NCI-H187 treated with DMSO at 0.1 percent for 48 hours (cell line): ENCODE measurements at regions not wholly inside any gene's neighbourhood (a gene's known extent, or its start where the extent isn't known, plus 50 kb on each side); places are given as distances from the start of the nearest gene placed in this dataset.
"Not testable (repeated sequence)": the region's sequence is repeated elsewhere in the genome, so short reads cannot be mapped to it uniquely, and the experiment has no call there.

ENCODE experiments used
- DNase-seq: peaks from one replicate; lab custom pipeline; 2025; lab: John Stamatoyannopoulos, UW

GRCh38 chr15:95698951-95699350, 631.5 kb upstream of the NR2F2 start:
- DNase-seq: no peak

DNA sequence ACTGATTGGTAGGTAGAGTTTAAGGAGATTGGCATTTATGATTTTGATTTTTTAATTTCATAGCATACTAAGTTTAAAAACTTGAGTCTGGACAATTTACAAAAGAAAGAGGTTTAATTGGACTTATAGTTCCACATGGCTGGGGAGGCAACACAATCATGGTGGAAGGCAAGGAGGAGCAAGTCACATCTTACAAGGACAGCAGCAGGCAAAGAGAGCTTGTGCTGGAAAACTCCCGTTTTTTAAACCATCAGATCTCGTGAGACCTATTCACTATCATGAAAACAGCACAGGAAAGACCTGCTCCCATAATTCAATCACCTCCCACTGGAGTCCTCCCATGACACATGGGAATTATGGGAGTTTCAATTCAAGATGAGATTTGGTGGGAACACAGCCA, 630.9 kb upstream of the NR2F2 start:
- no peak for DNase-seq

DNA sequence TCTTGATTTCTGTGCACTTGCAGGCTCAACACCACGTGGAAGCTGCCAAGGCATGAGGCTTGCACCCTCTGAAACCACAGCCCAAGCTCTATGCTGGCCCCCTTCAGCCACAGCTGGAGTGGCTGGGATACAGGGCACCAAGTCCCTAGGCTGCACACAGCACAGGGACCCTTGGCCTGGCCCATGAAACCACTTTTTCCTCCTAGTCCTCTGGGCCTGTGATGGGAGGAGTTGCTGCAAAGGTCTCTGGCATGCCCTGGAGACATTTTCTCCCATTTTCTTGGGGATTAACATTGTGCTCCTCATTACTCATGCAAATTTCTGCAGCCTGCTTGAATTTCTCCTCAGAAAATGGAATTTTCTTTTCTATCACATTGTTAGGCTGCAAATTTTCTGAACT, 629.8 kb upstream of the NR2F2 start:
- DNase-seq: not testable (repeated sequence)

- no peak for DNase-seq
Measured at GRCh38 chr15:95701410-95701809, 629.1 kb upstream of the NR2F2 start.

- DNase-seq: no peak
Measured at GRCh38 chr15:95709959-95710695, 620.4 kb upstream of the NR2F2 start.

- no peak for DNase-seq
Measured at GRCh38 chr15:95712785-95713184, 617.7 kb upstream of the NR2F2 start.

DNA sequence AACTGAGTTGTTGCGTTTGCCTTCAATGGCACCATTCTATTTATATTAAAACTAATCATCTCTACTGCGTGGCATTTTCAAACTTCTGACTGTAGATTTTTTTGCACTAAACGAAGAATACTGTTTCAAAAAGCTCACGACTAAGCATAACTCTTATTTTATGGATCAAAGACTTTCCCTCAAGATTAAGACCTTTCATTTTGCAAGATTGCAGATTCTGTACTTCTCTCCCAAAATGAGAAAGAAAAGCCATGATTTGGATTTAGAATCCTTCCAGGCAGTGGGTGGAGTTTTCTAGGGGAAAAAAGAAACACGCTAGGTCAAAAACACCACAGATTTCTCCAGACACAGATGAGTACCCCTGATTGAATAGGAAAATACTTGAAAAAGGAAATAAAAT, 617.2 kb upstream of the NR2F2 start:
- DNase-seq: no peak

DNA sequence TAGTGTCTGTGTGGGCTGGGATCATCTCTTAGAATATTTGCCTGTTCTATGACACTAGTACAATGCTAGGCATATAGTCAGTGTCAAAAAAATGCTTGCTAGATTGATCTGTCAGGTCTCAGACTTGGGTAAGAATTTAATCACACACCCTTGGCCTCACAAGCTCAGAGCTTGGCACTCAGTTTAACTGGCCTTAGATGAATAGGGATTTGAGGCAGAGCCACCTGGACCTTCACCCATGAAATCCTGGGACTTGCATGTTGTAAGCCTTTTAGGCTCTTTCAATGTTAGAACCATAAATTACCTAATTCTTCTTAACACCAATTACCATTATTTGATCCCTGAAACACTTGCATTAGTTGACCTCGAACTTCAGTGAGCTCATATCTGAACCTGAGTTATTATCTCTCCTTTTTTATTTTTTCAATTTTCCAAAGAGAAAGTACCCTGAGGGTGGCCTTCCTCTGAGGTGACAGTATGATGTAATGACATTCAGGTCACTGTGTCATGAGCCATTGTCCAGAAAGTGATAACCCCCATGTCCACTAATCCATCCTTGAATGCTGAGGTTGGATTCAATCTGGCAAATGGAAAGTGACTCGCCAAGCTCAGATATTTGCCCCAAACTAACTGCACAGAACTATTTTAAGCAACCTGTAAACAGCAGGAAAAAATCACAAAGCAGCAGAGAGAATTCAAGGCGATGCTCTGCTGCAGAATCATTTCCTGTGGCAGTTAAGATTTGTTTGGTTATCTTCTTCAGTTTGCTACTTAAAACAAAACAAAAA, 615.2 kb upstream of the NR2F2 start:
- DNase-seq: no peak

- no peak for DNase-seq
Measured at GRCh38 chr15:95715906-95716656, 614.4 kb upstream of the NR2F2 start.

GRCh38 chr15:95716708-95717107, 613.8 kb upstream of the NR2F2 start:
- DNase-seq: no peak

- DNase-seq: no peak
Measured at GRCh38 chr15:95718441-95718840, 612.1 kb upstream of the NR2F2 start.

DNA sequence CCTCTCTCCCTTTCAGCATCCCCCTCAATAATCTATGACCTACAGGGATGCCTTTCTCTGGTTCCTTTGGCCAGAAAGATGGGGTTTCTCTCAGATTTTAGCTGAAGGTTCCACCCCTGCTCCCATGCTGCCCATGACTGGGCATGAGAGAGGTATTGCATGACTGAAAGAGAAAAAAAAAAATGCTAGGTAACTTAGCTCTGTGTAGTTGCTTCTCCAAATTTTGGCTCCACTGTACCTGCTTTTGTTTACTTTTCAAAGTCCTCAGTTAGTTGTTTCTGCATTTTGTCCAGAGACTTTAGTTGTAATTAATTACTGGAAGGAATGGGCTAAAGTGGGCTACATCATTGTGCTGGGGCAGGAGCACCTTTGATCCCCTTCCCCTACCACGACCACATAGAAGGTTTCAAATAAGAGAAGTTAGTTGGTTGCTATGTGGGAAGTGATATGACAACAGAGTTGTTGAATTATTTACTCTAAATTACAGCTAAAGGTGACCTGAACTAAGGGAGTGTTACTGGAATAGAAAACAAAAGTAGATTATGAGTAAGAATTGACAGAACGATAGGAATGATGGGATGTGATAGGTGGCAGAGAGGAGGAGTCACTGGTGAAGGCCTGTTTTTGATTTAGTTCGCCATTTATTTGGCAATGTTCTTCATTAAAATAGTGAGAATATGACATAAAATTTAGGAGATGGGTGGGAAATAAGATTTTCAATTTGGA, 605.4 kb upstream of the NR2F2 start:
- no peak for DNase-seq

DNA sequence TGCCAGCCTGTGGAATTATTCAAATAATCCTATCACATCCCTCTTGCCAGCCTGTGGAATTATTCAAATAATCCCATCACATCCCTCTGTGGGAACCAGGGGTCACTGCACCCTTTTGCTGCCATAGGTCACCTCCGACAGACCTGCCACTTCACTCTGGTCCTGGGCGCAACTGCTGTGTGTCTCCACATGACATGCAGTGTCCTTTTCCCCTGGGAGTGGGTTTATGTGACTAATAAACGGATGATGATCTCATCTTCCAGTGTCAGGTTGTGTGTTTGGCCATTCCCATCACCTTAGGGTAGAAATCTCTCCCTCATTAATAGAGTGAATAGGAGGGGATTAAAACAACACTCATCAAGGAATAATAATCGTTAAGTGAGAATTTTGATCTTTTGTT, 603.6 kb upstream of the NR2F2 start:
- no peak for DNase-seq

DNA sequence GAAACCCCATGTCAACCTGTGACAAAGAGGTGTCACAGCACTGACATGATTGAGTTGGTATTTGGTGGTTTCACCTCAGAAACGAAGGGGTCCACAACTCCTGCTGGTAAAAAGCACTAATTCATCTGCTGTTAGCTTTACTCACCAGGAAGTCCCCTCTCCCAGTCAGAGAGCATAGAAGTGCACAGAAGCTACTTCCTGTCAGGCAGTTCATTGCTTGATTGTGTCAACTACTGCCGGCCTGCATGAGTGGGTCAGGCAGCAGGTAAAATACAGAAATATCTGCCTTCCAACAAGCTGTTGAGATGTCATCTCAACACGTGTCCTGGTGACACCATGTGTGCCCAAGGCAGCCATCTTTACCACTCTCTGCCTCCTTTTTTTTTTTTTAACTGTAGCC, 596.6 kb upstream of the NR2F2 start:
- no peak for DNase-seq

DNA sequence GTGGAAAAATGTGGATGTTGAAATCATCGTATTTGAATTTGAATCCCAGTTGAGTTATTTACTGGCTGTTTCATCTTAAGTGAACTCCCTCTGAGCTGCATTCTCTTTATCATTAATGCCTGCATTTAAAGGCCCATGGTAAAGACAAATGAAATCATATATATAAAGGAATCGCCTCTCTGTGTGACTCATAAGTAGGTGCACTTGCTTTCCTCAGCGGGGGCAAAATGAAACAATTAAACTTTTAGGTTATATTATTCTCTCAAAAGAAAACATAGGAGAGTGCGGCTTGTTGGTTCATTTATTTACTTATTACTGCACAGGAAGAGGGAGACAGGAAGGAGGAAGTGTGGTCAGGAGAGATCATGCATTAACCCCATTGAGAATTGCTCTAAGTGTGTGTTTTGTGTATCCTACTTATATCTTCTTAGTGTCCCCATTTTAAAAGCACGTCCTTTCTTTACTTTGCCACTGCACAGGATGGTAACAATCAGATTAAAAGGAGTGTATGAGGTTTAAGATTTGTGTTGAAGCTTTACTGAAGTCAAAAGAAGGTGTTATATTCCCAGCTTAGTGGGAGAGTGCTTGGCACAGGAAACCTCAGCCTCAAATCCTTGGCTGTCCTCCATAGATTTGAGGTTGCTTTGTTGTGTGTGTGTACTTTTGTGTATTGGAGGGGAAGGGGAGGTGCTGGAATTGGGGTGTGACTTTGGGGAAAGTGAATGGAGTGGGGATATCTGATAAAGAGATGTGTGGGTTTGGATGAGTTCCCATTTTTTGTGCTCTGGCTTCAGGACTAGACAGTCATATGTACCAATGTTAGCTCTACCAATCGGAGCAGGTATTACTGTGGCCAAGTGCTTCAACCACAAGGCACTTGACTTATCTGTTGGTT, 595.8 kb upstream of the NR2F2 start:
- no peak for DNase-seq

DNA sequence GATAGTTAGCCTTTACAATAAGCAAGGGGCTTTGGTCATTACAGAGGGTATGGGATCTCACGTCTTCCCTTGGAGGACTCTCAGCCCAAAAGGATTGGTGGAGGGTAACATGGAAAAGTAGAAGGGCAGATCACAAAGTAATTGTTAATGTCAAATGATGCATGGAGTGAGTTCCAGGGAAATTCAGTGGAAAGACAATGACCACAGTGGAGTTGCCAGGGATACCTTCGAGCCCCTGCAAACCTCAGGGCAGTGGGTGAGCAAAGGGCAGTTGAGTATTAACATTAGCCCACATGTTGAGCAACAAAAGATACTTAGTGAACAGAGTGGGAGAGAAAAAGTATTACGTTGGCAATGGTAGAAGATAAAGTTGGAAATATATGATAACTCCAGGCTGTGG, 593.4 kb upstream of the NR2F2 start:
- no peak for DNase-seq

DNA sequence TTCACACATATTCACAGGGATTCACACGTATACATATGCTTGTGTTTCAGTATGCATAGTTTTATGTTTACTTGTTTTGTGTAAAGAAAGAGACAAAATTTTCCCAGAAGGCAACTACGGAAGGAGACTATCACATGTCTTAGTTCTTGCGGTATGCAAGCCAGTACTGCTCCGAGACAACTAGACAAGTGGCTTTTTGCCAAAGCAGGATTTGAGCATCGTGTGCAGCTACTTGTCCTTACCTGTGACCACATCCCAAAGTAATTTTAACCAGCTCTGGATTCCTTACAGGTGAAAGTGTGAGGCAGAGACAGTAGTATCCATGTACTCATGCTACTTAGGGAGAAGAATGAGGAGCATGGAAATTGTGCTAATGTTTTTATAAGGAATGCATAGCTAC, 591.4 kb upstream of the NR2F2 start:
- DNase-seq: no peak

GRCh38 chr15:95741830-95742229, 588.7 kb upstream of the NR2F2 start:
- DNase-seq: no peak

DNA sequence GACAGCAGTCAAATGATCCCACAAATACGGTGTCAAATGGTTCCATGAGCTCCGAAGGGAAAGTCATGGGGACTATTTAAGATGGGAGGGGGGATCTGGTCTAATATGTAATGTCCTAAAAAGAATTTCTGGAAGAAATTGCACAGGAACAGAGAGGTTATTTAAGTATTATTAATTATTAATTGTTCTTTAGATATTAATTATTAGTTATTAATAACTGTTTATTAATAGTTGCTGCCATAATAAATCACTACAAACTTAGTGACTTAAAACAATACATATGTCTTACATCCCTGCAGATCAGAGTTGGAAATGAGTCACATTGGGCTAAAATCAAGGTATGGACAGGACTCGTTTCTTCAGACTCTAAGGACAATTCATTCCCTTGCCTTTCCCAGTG, 588.2 kb upstream of the NR2F2 start:
- DNase-seq: no peak

DNA sequence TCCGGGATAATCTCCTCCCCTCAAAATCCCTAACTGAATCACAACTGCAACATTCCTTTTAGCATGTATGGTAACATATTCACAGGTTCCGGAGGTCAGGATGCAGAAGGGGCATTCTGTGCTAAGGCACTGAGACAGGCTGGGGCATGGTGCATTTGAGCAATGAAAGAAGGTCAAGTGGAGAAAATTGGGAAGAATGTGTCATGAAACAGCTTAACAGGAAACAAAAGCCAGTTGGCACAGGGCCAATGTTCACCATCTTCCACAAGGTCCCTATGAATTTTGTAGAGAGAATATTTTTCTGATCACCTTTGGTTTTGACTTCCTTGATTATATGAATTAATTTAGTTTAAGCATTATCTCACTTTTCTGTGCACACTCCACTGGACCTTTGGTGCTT, 587.7 kb upstream of the NR2F2 start:
- DNase-seq: no peak

DNA sequence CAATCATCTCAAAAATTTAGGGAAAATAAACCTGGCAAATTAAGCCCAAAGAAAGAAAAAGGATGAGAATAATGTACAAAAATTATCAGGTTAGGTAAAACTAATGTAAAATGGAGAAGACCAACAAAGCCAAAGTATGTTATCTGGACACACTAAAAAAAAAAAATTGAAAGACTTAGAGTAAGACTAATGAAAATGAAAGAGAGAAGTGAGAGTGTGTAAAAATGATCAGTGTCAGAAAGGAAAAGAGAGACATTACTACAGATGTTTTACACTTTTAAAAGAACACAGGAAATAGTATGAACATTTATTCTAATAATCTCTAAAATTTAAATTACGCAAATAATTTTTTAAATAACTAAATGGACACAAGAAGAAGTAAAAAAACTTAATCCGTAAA, 573.3 kb upstream of the NR2F2 start:
- no peak for DNase-seq
